ENCODE measurements at regions not wholly inside any gene's neighbourhood (a gene's known extent, or its start where the extent isn't known, plus 50 kb on each side); places are given as distances from the start of the nearest gene placed in this dataset.

DNA sequence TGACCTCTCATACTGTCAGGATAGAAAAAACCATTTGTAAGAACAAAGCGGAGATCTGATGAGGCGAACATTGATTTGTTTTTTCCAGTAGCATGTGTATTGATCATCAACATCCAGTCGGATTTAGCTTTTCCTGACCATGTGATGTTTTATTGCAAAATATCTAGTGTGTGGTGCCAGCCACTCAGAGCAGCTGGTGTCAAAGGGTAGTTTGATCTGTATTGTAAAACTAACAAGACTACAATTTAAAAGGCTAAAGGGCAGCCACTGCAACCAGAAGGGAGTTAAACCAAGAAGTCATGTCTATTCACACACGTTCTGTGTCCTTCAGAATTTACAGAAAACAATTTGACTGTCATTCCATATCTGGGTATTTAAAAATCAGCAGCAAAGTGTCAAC, 719.0 kb upstream of the FRG1 start:
- TF ChIP-seq POLR2A (IDR thresholded peaks at IDR 0.05; ENCODE audit: low read depth, low read length): no peak
- TF ChIP-seq POLR2AphosphoS5 (IDR thresholded peaks at IDR 0.05; ENCODE audit: low read depth, low read length): no peak

Data from GM12892 (cell line).